Adrenal gland (tissue), 5 donors: ENCODE measurements at regions not wholly inside any gene's neighbourhood (a gene's known extent, or its start where the extent isn't known, plus 50 kb on each side); places are given as distances from the start of the nearest gene placed in this dataset.
"Not testable (repeated sequence)": the region's sequence is repeated elsewhere in the genome, so short reads cannot be mapped to it uniquely, and the experiment has no call there.

ENCODE experiments used
- CTCF ChIP-seq, 6 experiments: fragments of 450-650 bp in 4 of 6; fragments of 200-600 bp in 2 of 6; sonication (generic) in 1 of 6; IDR thresholded peaks; 1 replicate in 5 of 6; 2 replicates in 1 of 6; pipeline versions ENCODE4 v1.5.1 to v1.8.0; 2016 to 2021; ENCODE audit warnings: antibody characterized with exemption in 6 of 6, mild to moderate bottlenecking in 2 of 6, moderate library complexity in 1 of 6
- POLR2A ChIP-seq, 2 donors: fragments of 450-650 bp; IDR thresholded peaks; one replicate each; pipeline ENCODE4 v1.6.1; 2017; ENCODE audit warnings: antibody characterized with exemption in 2 of 2, mild to moderate bottlenecking in 2 of 2, moderate library complexity in 1 of 2
- donor health status: DM: no; HTN: no; CAD: no.

GRCh38 chr5:82420524-82420923 is 142.4 kb upstream of the RPS23 start:
- TF ChIP-seq CTCF, POLR2A (IDR thresholded peaks at IDR 0.05): not testable (repeated sequence)
